K562 (cell line): ENCODE measurements at regions not wholly inside any gene's neighbourhood (a gene's known extent, or its start where the extent isn't known, plus 50 kb on each side); places are given as distances from the start of the nearest gene placed in this dataset.

Source experiments
- ATAC-seq: fragments of 200-7000 bp; cut with Tn5 transposase; 3 replicates; pipeline ENCODE4 v1.9.1; 2020; ENCODE audit warnings: moderate library complexity
- BruUV-seq: library from RNA; stranded (reverse); fragments of 400-500 nt; replicated peaks from 2 replicates; lab custom pipeline; 2021; lab: Mats Ljungman, UMichigan
- CTCF ChIA-PET: fragments of 300-600 bp; formaldehyde crosslinking; extraction: SDS; loops from one replicate; lab custom pipeline; 2021; ENCODE audit warnings: low intra/inter-chr PET ratio; lab: Yijun Ruan, JAX
- POLR2A ChIA-PET: fragments of 300-600, 350-650 bp; sonication (Branson Sonifier 250); formaldehyde crosslinking; extraction: SDS; loops from one replicate; lab custom pipeline; 2021; ENCODE audit warnings: antibody characterized with exemption, inconsistent platforms; lab: Yijun Ruan, JAX
- DNase-seq, 4 experiments: peaks; one replicate each; pipeline versions ENCODE4 v3.0.0 to v3.0.0-alpha.2; 2011 to 2018; ENCODE audit warnings: low spot score in 3 of 4, mixed read lengths in 3 of 4; ENCODE audit errors: extremely low read depth in 1 of 4
- FAIRE-seq: peaks from 2 replicates; lab custom pipeline; 2011; peaks lifted over from hg19 to GRCh38; lab: Jason Lieb, UNC
- H2AFZ ChIP-seq: 2 replicates; pipeline ENCODE4 v1.6.0; 2011; ENCODE audit warnings: low read depth, low read length, control low read depth, inconsistent platforms
- H3K27ac ChIP-seq: fragments of 200-600 bp; 3 replicates; pipeline ENCODE4 v1.8.0; 2011; ENCODE audit warnings: low read depth, mild to moderate bottlenecking, control low read depth, inconsistent platforms, low read length, moderate library complexity, mixed read lengths; ENCODE audit errors: extremely low read depth
- H3K27me3 ChIP-seq, 2 experiments: fragments of 300-600 bp in 1 of 2; 2 replicates in 1 of 2; 3 replicates in 1 of 2; pipeline versions ENCODE4 v1.6.0 to v1.8.0; 2011; ENCODE audit warnings: inconsistent platforms in 2 of 2, low read length in 2 of 2, mild to moderate bottlenecking in 1 of 2, mixed read lengths in 1 of 2, moderate library complexity in 1 of 2; ENCODE audit not compliant: control insufficient read depth in 2 of 2, insufficient read depth in 2 of 2
- H3K36me3 ChIP-seq: fragments of 300-600 bp; 3 replicates; pipeline ENCODE4 v1.8.0; 2011; ENCODE audit warnings: mild to moderate bottlenecking, low read length, inconsistent platforms; ENCODE audit not compliant: control insufficient read depth, insufficient read depth
- H3K4me1 ChIP-seq, 2 experiments: fragments of 200-600 bp in 1 of 2; replicated peaks in 1 of 2; 2 replicates in 1 of 2; 3 replicates in 1 of 2; pipeline versions ENCODE4 v1.5.1 to v1.8.0; 2011; ENCODE audit warnings: inconsistent platforms in 2 of 2, low read length in 2 of 2, mild to moderate bottlenecking in 1 of 2, mixed read lengths in 1 of 2, moderate library complexity in 1 of 2; ENCODE audit not compliant: control insufficient read depth in 2 of 2, insufficient read depth in 2 of 2
- H3K4me2 ChIP-seq: 2 replicates; pipeline ENCODE4 v1.6.1; 2011; ENCODE audit warnings: low read length, control low read depth, inconsistent platforms, mixed read lengths; ENCODE audit not compliant: insufficient read depth
- H3K4me3 ChIP-seq: fragments of 200-600 bp; sonication (generic), shearing (Covaris generic); 2 replicates; pipeline ENCODE4 v1.5.1; 2016; ENCODE audit warnings: control low read depth, inconsistent platforms
- H3K79me2 ChIP-seq: fragments of 200-600 bp; 3 replicates; pipeline ENCODE4 v1.8.0; 2011; ENCODE audit warnings: low read length, inconsistent platforms; ENCODE audit not compliant: control insufficient read depth, insufficient read depth
- H3K9ac ChIP-seq, 2 experiments: 2 replicates each; pipeline versions ENCODE4 v1.6.0 to v1.6.1; 2011; ENCODE audit warnings: low read depth in 2 of 2, low read length in 2 of 2, control low read depth in 1 of 2, inconsistent platforms in 1 of 2, mild to moderate bottlenecking in 1 of 2, mixed read lengths in 1 of 2; ENCODE audit not compliant: insufficient read depth in 1 of 2
- H3K9me1 ChIP-seq: one replicate; pipeline ENCODE4 v1.6.0; 2011; ENCODE audit warnings: inconsistent platforms, mild to moderate bottlenecking, low read length, moderate library complexity; ENCODE audit not compliant: control insufficient read depth, insufficient read depth
- H3K9me3 ChIP-seq: replicated peaks from 2 replicates; pipeline ENCODE4 v1.5.1; 2011; ENCODE audit warnings: low read depth, low read length, inconsistent platforms; ENCODE audit not compliant: control insufficient read depth, insufficient read depth
- H4K20me1 ChIP-seq: replicated peaks from 2 replicates; pipeline ENCODE4 v1.6.1; 2011; ENCODE audit warnings: low read length, inconsistent platforms, mixed read lengths; ENCODE audit not compliant: control insufficient read depth, insufficient read depth
- CBFB ChIP-seq: sonication (generic); formaldehyde crosslinking; IDR thresholded peaks from 2 replicates; pipeline ENCODE4 v1.4.0; 2020; ENCODE audit warnings: mild to moderate bottlenecking, missing genetic modification reagents
- MECOM ChIP-seq: fragments of 250-450 bp; sonication (Bioruptor Pico); IDR thresholded peaks from 2 replicates; pipeline ENCODE4 v1.8.0; 2022; ENCODE audit warnings: inconsistent platforms
- MTA2 ChIP-seq: fragments of 450-650 bp; IDR thresholded peaks from 2 replicates; pipeline ENCODE4 v1.6.1; 2016; ENCODE audit warnings: low read depth
- NCOA1 ChIP-seq: fragments of 450-650 bp; IDR thresholded peaks from 2 replicates; pipeline ENCODE4 v1.6.1; 2016; ENCODE audit warnings: low read depth
- NFIC ChIP-seq: fragments of 450-650 bp; IDR thresholded peaks from 2 replicates; pipeline ENCODE4 v1.6.1; 2017; ENCODE audit warnings: mild to moderate bottlenecking, inconsistent platforms
- POLR2AphosphoS5 ChIP-seq: IDR thresholded peaks from 2 replicates; pipeline ENCODE4 v1.6.1; 2011; ENCODE audit warnings: mild to moderate bottlenecking, low read depth, low read length, moderate library complexity; ENCODE audit not compliant: control insufficient read depth, insufficient read depth
- RBM39 ChIP-seq: fragments of 200-400 bp; formaldehyde crosslinking; optimal IDR thresholded peaks from 2 replicates; pipeline ENCODE3; 2018; ENCODE audit warnings: low read depth, low read length
- RNF2 ChIP-seq: sonication (generic); IDR thresholded peaks from 2 replicates; pipeline ENCODE4 v1.6.1; 2016
- SP2 ChIP-seq: IDR thresholded peaks from 2 replicates; pipeline ENCODE4 v1.6.1; 2011; ENCODE audit warnings: mild to moderate bottlenecking, low read depth, low read length, moderate library complexity; ENCODE audit not compliant: poor library complexity, severe bottlenecking; ENCODE audit errors: extremely low read depth
- YY1 ChIP-seq, 3 experiments: IDR thresholded peaks; 2 replicates each; pipeline ENCODE4 v1.6.1; 2011; ENCODE audit warnings: low read length in 2 of 3, mild to moderate bottlenecking in 2 of 3, moderate library complexity in 2 of 3, borderline replicate concordance in 1 of 3, control low read depth in 1 of 3, low read depth in 1 of 3; ENCODE audit not compliant: insufficient read depth in 3 of 3, insufficient replicate concordance in 2 of 3, control insufficient read depth in 1 of 3, insufficient read length in 1 of 3; ENCODE audit errors: extremely low read depth in 1 of 3
- ZNF57 ChIP-seq: fragments of 450-650 bp; formaldehyde crosslinking; IDR thresholded peaks from 2 replicates; pipeline ENCODE4 v1.4.0; 2020; ENCODE audit warnings: mild to moderate bottlenecking, moderate library complexity
- WGBS: fragments of 100-300 bp; shearing (Covaris generic); methylation state at CpG from one replicate; pipeline ENCODE4 v1.1.6; 2016; ENCODE audit warnings: low coverage, mixed read lengths; ENCODE audit not compliant: insufficient coverage; ENCODE audit errors: missing lambda C conversion rate; 5-methylcytosine and 5-hydroxymethylcytosine counted together
- in situ Hi-C: fragments of 300-500 bp; cut with MboI; formaldehyde crosslinking; loops from 4 replicates; pipeline ENCODE4 v1.15.0; 2018; ENCODE audit warnings: inconsistent platforms, mixed read lengths
- intact Hi-C: fragments of 100-400 bp; cut with micrococcal nuclease; formaldehyde crosslinking; loops from 2 replicates; pipeline ENCODE4 v1.14.2; 2022
- TF ChIP-seq, protein P1 (sequence below): IDR thresholded peaks from 3 replicates; pipeline ENCODE4 v1.6.1; 2011; ENCODE audit warnings: borderline replicate concordance, mild to moderate bottlenecking; ENCODE audit not compliant: insufficient read length, insufficient read depth

- H3K4me2 ChIP-seq: no peak overlapping the region
- no peaks in the 10 kb centered on the region for H3K36me3 ChIP-seq
- ChIA-PET CTCF (no interaction called here), POLR2A (no interaction called here)
- H3K9me3 ChIP-seq: no peaks in the 10 kb centered on the region
- FAIRE-seq (no peak), ATAC-seq (no peak), DNase-seq (no peak)
- intact Hi-C loops: no loop called here
- in situ Hi-C loops: no loop called here
- 0% methylated on average over 3 of the region's 3 CpGs for WGBS
- no peak overlapping the region for H3K4me3 ChIP-seq
- TF ChIP-seq CBFB (CRISPR knock-in tag) (no peak), NFIC (no peak), RBM39 (no peak), MECOM (no peak), ZNF57 (CRISPR knock-in tag) (no peak), RNF2 (no peak), YY1 (IDR thresholded peaks at IDR 0.05; ENCODE audit: borderline replicate concordance in 1 of 3, control insufficient read depth in 1 of 3, extremely low read depth in 1 of 3, insufficient read depth in 3 of 3, insufficient read length in 1 of 3, insufficient replicate concordance in 2 of 3, low read depth in 1 of 3, low read length in 2 of 3) (no peak), POLR2AphosphoS5 (no peak), NCOA1 (no peak), SP2 (no peak), MTA2 (no peak)
- TF ChIP-seq, protein P1, sequence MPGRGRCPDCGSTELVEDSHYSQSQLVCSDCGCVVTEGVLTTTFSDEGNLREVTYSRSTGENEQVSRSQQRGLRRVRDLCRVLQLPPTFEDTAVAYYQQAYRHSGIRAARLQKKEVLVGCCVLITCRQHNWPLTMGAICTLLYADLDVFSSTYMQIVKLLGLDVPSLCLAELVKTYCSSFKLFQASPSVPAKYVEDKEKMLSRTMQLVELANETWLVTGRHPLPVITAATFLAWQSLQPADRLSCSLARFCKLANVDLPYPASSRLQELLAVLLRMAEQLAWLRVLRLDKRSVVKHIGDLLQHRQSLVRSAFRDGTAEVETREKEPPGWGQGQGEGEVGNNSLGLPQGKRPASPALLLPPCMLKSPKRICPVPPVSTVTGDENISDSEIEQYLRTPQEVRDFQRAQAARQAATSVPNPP: no peak
- H3K27ac ChIP-seq: no peak overlapping the region
- H3K9me1 ChIP-seq: no peaks in the 10 kb centered on the region
- no TSS peak for BruUV-seq
- H3K4me1 ChIP-seq: no peaks in the 10 kb centered on the region
- H4K20me1 ChIP-seq: no peaks in the 10 kb centered on the region
- H3K79me2 ChIP-seq: no peaks in the 10 kb centered on the region
- no peak overlapping the region for H2AFZ ChIP-seq
- no peak overlapping the region for H3K9ac ChIP-seq
- H3K27me3 ChIP-seq: no peaks in the 10 kb centered on the region
Measured at GRCh38 chr10:57535306-57535705, 732.4 kb downstream of the IPMK start.
